ENCODE measurements at regions not wholly inside any gene's neighbourhood (a gene's known extent, or its start where the extent isn't known, plus 50 kb on each side); places are given as distances from the start of the nearest gene placed in this dataset.

DNA sequence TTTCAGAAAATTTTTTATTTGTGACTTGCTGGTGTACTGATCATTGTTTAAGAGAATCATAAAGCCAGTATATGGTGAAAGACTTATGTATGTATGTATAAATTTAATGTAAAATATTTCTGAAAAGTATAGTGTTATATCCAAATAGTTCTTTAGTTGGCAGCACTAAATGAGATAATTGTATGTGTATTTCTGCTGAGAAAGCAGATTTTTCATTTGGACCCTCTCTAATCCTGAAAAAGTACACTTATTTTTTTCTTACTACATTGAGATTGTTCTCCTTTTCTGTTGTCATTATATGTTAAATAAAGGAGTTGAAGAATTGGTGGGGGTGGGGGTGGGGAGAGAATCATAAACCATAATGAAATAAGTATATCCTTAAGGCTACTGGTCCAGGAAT, 324.9 kb upstream of the SUCLG2 start:
- TF ChIP-seq, protein P1, sequence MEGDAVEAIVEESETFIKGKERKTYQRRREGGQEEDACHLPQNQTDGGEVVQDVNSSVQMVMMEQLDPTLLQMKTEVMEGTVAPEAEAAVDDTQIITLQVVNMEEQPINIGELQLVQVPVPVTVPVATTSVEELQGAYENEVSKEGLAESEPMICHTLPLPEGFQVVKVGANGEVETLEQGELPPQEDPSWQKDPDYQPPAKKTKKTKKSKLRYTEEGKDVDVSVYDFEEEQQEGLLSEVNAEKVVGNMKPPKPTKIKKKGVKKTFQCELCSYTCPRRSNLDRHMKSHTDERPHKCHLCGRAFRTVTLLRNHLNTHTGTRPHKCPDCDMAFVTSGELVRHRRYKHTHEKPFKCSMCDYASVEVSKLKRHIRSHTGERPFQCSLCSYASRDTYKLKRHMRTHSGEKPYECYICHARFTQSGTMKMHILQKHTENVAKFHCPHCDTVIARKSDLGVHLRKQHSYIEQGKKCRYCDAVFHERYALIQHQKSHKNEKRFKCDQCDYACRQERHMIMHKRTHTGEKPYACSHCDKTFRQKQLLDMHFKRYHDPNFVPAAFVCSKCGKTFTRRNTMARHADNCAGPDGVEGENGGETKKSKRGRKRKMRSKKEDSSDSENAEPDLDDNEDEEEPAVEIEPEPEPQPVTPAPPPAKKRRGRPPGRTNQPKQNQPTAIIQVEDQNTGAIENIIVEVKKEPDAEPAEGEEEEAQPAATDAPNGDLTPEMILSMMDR (IDR thresholded peaks at IDR 0.05; ENCODE audit: insufficient read depth, low read length) = no peak
- TF ChIP-seq POLR2AphosphoS5 (IDR thresholded peaks at IDR 0.05; ENCODE audit: low read depth) = no peak
- TF ChIP-seq, protein P2, sequence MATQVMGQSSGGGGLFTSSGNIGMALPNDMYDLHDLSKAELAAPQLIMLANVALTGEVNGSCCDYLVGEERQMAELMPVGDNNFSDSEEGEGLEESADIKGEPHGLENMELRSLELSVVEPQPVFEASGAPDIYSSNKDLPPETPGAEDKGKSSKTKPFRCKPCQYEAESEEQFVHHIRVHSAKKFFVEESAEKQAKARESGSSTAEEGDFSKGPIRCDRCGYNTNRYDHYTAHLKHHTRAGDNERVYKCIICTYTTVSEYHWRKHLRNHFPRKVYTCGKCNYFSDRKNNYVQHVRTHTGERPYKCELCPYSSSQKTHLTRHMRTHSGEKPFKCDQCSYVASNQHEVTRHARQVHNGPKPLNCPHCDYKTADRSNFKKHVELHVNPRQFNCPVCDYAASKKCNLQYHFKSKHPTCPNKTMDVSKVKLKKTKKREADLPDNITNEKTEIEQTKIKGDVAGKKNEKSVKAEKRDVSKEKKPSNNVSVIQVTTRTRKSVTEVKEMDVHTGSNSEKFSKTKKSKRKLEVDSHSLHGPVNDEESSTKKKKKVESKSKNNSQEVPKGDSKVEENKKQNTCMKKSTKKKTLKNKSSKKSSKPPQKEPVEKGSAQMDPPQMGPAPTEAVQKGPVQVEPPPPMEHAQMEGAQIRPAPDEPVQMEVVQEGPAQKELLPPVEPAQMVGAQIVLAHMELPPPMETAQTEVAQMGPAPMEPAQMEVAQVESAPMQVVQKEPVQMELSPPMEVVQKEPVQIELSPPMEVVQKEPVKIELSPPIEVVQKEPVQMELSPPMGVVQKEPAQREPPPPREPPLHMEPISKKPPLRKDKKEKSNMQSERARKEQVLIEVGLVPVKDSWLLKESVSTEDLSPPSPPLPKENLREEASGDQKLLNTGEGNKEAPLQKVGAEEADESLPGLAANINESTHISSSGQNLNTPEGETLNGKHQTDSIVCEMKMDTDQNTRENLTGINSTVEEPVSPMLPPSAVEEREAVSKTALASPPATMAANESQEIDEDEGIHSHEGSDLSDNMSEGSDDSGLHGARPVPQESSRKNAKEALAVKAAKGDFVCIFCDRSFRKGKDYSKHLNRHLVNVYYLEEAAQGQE (IDR thresholded peaks at IDR 0.05; ENCODE audit: insufficient replicate concordance, low read depth) = no peak
